IMR-90 (cell line): ENCODE measurements at regions not wholly inside any gene's neighbourhood (a gene's known extent, or its start where the extent isn't known, plus 50 kb on each side); places are given as distances from the start of the nearest gene placed in this dataset.

Source experiments
- POLR2A ChIP-seq: IDR thresholded peaks from 2 replicates; pipeline ENCODE4 v1.6.1; 2012; ENCODE audit warnings: mild to moderate bottlenecking, low read depth, low read length
- RAD21 ChIP-seq: IDR thresholded peaks from 2 replicates; pipeline ENCODE4 v1.6.1; 2012; ENCODE audit warnings: low read length, improper control_type of control experiment
- TF ChIP-seq, protein P1 (sequence below): conservative IDR thresholded peaks from 2 replicates; pipeline ENCODE4 v1.5.1; 2012; ENCODE audit warnings: mild to moderate bottlenecking, low read depth, low read length, improper control_type of control experiment

DNA sequence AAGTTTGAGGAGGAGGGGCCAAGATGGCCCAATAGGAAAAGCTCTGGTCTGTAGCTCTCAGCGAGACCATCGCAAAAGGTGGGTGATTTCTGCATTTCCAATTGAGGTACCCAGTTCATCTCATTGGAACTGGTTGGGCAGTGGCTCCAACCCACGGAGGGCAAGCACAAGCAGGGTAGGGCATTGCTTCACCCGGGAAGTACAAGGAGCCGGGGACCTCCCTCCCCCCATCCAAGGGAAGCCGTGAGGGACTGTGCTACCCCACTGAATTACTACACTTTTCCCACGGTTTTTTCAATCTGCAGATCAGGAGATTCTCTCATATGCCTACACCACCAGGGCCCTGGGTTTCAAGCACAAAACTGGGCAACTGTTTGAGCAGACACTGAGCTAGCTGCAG, 58.0 kb upstream of the EFCAB3 start:
- TF ChIP-seq POLR2A (no peak), RAD21 (no peak)
- TF ChIP-seq, protein P1, sequence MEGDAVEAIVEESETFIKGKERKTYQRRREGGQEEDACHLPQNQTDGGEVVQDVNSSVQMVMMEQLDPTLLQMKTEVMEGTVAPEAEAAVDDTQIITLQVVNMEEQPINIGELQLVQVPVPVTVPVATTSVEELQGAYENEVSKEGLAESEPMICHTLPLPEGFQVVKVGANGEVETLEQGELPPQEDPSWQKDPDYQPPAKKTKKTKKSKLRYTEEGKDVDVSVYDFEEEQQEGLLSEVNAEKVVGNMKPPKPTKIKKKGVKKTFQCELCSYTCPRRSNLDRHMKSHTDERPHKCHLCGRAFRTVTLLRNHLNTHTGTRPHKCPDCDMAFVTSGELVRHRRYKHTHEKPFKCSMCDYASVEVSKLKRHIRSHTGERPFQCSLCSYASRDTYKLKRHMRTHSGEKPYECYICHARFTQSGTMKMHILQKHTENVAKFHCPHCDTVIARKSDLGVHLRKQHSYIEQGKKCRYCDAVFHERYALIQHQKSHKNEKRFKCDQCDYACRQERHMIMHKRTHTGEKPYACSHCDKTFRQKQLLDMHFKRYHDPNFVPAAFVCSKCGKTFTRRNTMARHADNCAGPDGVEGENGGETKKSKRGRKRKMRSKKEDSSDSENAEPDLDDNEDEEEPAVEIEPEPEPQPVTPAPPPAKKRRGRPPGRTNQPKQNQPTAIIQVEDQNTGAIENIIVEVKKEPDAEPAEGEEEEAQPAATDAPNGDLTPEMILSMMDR: no peak
